ENCODE measurements at regions not wholly inside any gene's neighbourhood (a gene's known extent, or its start where the extent isn't known, plus 50 kb on each side); places are given as distances from the start of the nearest gene placed in this dataset.

GRCh38 chr16:85462714-85463611 lies 150.2 kb upstream of the GSE1 start:
- TF ChIP-seq SIN3A (IDR thresholded peaks at IDR 0.05; ENCODE audit: borderline replicate concordance, insufficient read depth, low read length), result no peak

GRCh38 chr16:85463672-85464382 lies 149.3 kb upstream of the GSE1 start:
- no peak for TF ChIP-seq REST (IDR thresholded peaks at IDR 0.05; ENCODE audit: insufficient read depth in 1 of 2, low read depth in 2 of 2, low read length in 2 of 2)
- no peak for TF ChIP-seq TAF1 (IDR thresholded peaks at IDR 0.05; ENCODE audit: borderline replicate concordance, insufficient read depth, low read length)
- TF ChIP-seq FOXP2 (optimal IDR thresholded peaks at IDR 0.05; ENCODE audit: borderline replicate concordance, extremely low read depth, extremely low read length, insufficient read depth), result no peak
- TF ChIP-seq SIN3A (IDR thresholded peaks at IDR 0.05; ENCODE audit: borderline replicate concordance, insufficient read depth, low read length), result no peak
- no peak for TF ChIP-seq POLR2AphosphoS5 (IDR thresholded peaks at IDR 0.05; ENCODE audit: low read depth, low read length)

- TF ChIP-seq FOXP2 (optimal IDR thresholded peaks at IDR 0.05; ENCODE audit: borderline replicate concordance, extremely low read depth, extremely low read length, insufficient read depth) (no peak), TAF1 (IDR thresholded peaks at IDR 0.05; ENCODE audit: borderline replicate concordance, insufficient read depth, low read length) (no peak), SIN3A (IDR thresholded peaks at IDR 0.05; ENCODE audit: borderline replicate concordance, insufficient read depth, low read length) (no peak), REST (IDR thresholded peaks at IDR 0.05; ENCODE audit: insufficient read depth in 1 of 2, low read depth in 2 of 2, low read length in 2 of 2) (no peak), POLR2AphosphoS5 (IDR thresholded peaks at IDR 0.05; ENCODE audit: low read depth, low read length) (no peak)
These were observed 148.5 kb upstream of the GSE1 start for GRCh38 chr16:85464383-85465305.

GRCh38 chr16:85465328-85466303 lies 147.5 kb upstream of the GSE1 start:
- TF ChIP-seq SIN3A (IDR thresholded peaks at IDR 0.05; ENCODE audit: borderline replicate concordance, insufficient read depth, low read length), result no peak
- TF ChIP-seq REST (IDR thresholded peaks at IDR 0.05; ENCODE audit: insufficient read depth in 1 of 2, low read depth in 2 of 2, low read length in 2 of 2), result no peak
- no peak for TF ChIP-seq FOXP2 (optimal IDR thresholded peaks at IDR 0.05; ENCODE audit: borderline replicate concordance, extremely low read depth, extremely low read length, insufficient read depth)
- TF ChIP-seq TAF1 (IDR thresholded peaks at IDR 0.05; ENCODE audit: borderline replicate concordance, insufficient read depth, low read length), result no peak
- TF ChIP-seq POLR2AphosphoS5 (IDR thresholded peaks at IDR 0.05; ENCODE audit: low read depth, low read length), result no peak
